Endothelial cell of umbilical vein (primary cell): ENCODE measurements at regions not wholly inside any gene's neighbourhood (a gene's known extent, or its start where the extent isn't known, plus 50 kb on each side); places are given as distances from the start of the nearest gene placed in this dataset.

Experiments
- BruUV-seq: library from RNA; stranded (reverse); fragments of 400-500 nt; replicated peaks from 2 replicates; lab custom pipeline; 2021; lab: Mats Ljungman, UMichigan
- CTCF ChIA-PET: fragments of 300-600, 350-600 bp; sonication (Branson Sonifier 250); formaldehyde crosslinking; loops from one replicate; lab custom pipeline; 2021; ENCODE audit warnings: antibody characterized with exemption, inconsistent platforms; lab: Charles Lee
- POLR2A ChIA-PET: fragments of 300-600, 350-600 bp; sonication (Branson Sonifier 250); formaldehyde crosslinking; loops from one replicate; lab custom pipeline; 2021; ENCODE audit warnings: antibody characterized with exemption, inconsistent platforms; lab: Charles Lee
- DNase-seq: peaks from one replicate; pipeline ENCODE4 v3.0.0-alpha.2; 2011; ENCODE audit warnings: low read depth, low spot score
- FAIRE-seq: peaks from 2 replicates; lab custom pipeline; 2011; peaks lifted over from hg19 to GRCh38; lab: Jason Lieb, UNC
- H2AFZ ChIP-seq: 2 replicates; pipeline ENCODE4 v1.6.0; 2012; ENCODE audit warnings: low read depth, low read length, control low read depth, inconsistent platforms
- H3K27ac ChIP-seq: 2 replicates; pipeline ENCODE4 v1.5.1; 2011; ENCODE audit warnings: low read depth, mild to moderate bottlenecking, control low read depth, low read length, moderate library complexity; ENCODE audit not compliant: insufficient read depth
- H3K27me3 ChIP-seq, 2 experiments: 2 replicates each; pipeline versions ENCODE4 v1.6.0 to v1.6.1; 2011; ENCODE audit warnings: low read length in 2 of 2, mixed read lengths in 1 of 2; ENCODE audit not compliant: control insufficient read depth in 2 of 2, insufficient read depth in 2 of 2
- H3K36me3 ChIP-seq, 2 experiments: 2 replicates in 1 of 2; 3 replicates in 1 of 2; pipeline ENCODE4 v1.5.1; 2011; ENCODE audit warnings: low read length in 2 of 2, mild to moderate bottlenecking in 1 of 2, moderate library complexity in 1 of 2; ENCODE audit not compliant: control insufficient read depth in 2 of 2, insufficient read depth in 2 of 2; ENCODE audit errors: extremely low read depth in 1 of 2
- H3K4me1 ChIP-seq: 3 replicates; pipeline ENCODE4 v1.5.1; 2011; ENCODE audit warnings: mild to moderate bottlenecking, low read length; ENCODE audit not compliant: control insufficient read depth, insufficient read depth; ENCODE audit errors: extremely low read depth
- H3K4me2 ChIP-seq: 2 replicates; pipeline ENCODE4 v1.6.1; 2011; ENCODE audit warnings: low read length, control low read depth, mixed read lengths; ENCODE audit not compliant: insufficient read depth
- H3K4me3 ChIP-seq, 3 experiments: fragments of 200-600 bp in 1 of 3; sonication (generic), shearing (Covaris generic) in 1 of 3; replicated peaks in 1 of 3; 2 replicates each; pipeline ENCODE4 v1.5.1; 2011 to 2016; ENCODE audit warnings: control low read depth in 3 of 3, low read length in 3 of 3, mild to moderate bottlenecking in 2 of 3, inconsistent platforms in 1 of 3, low read depth in 1 of 3, moderate library complexity in 1 of 3; ENCODE audit not compliant: insufficient read depth in 1 of 3
- H3K79me2 ChIP-seq: 2 replicates; pipeline ENCODE4 v1.6.0; 2012; ENCODE audit warnings: low read length, inconsistent platforms; ENCODE audit not compliant: control insufficient read depth, insufficient read depth
- H3K9ac ChIP-seq: replicated peaks from 2 replicates; pipeline ENCODE3; 2011; ENCODE audit warnings: low read length, control low read depth; ENCODE audit not compliant: insufficient read depth; ENCODE audit errors: extremely low read depth
- H3K9me1 ChIP-seq: replicated peaks from 3 replicates; pipeline ENCODE4 v1.6.0; 2011; ENCODE audit warnings: mild to moderate bottlenecking, low read length; ENCODE audit not compliant: control insufficient read depth, insufficient read depth; ENCODE audit errors: extremely low read depth
- H3K9me3 ChIP-seq: replicated peaks from 2 replicates; pipeline ENCODE4 v1.5.1; 2012; ENCODE audit warnings: low read length, inconsistent platforms; ENCODE audit not compliant: control insufficient read depth, insufficient read depth
- H4K20me1 ChIP-seq: replicated peaks from 2 replicates; pipeline ENCODE3; 2011; ENCODE audit warnings: mild to moderate bottlenecking, low read length; ENCODE audit not compliant: control insufficient read depth, insufficient read depth; ENCODE audit errors: extremely low read depth
- CTCF ChIP-seq, 2 donors: IDR thresholded peaks; 1 replicate in 1 of 2; 2 replicates in 1 of 2; pipeline ENCODE4 v1.5.1; 2011; ENCODE audit warnings: low read length in 2 of 2, mild to moderate bottlenecking in 2 of 2, moderate library complexity in 2 of 2, control low read depth in 1 of 2, inconsistent platforms in 1 of 2, low read depth in 1 of 2; ENCODE audit not compliant: insufficient read depth in 1 of 2; ENCODE audit errors: extremely low read depth in 1 of 2
- EZH2 ChIP-seq: IDR thresholded peaks from 2 replicates; pipeline ENCODE4 v1.6.1; 2012; ENCODE audit warnings: borderline replicate concordance, low read depth, mild to moderate bottlenecking, moderate library complexity, low read length, inconsistent platforms; ENCODE audit not compliant: severe bottlenecking
- FOS ChIP-seq: IDR thresholded peaks from 2 replicates; pipeline ENCODE4 v1.6.1; 2011; ENCODE audit warnings: mild to moderate bottlenecking, low read length, moderate library complexity, borderline replicate concordance; ENCODE audit not compliant: insufficient read depth
- GATA2 ChIP-seq: IDR thresholded peaks from 2 replicates; pipeline ENCODE4 v1.7.0; 2011; ENCODE audit warnings: low read depth, mild to moderate bottlenecking, moderate library complexity, mixed read lengths, low read length; ENCODE audit not compliant: insufficient read length, insufficient read depth
- JUN ChIP-seq: IDR thresholded peaks from 2 replicates; pipeline ENCODE4 v1.6.1; 2011; ENCODE audit warnings: borderline replicate concordance, low read depth; ENCODE audit not compliant: insufficient read length, insufficient read depth
- MYC ChIP-seq: IDR thresholded peaks from one replicate; pipeline ENCODE4 v1.6.1; 2011; ENCODE audit warnings: mild to moderate bottlenecking, low read depth, low read length
- POLR2A ChIP-seq: IDR thresholded peaks from 2 replicates; pipeline ENCODE4 v1.6.1; 2012; ENCODE audit warnings: low read depth, mild to moderate bottlenecking, control low read depth, low read length
- POLR2AphosphoS5 ChIP-seq: IDR thresholded peaks from 2 replicates; pipeline ENCODE4 v1.6.1; 2012; ENCODE audit warnings: low read depth, mild to moderate bottlenecking, control low read depth, low read length, moderate library complexity; ENCODE audit not compliant: insufficient read depth
- dilution Hi-C: fragments of 300-500 bp; cut with MboI; formaldehyde crosslinking; loops from one replicate; pipeline ENCODE4 v1.15.0; 2019; ENCODE audit warnings: low sequenced_read_pairs; ENCODE audit not compliant: extremely low pct_ligation_motif_present
- intact Hi-C: fragments of 100-400 bp; cut with micrococcal nuclease; formaldehyde crosslinking; loops from one replicate; pipeline ENCODE4 v1.10.0; 2022
- TF ChIP-seq, protein P1 (sequence below): IDR thresholded peaks from 2 replicates; pipeline ENCODE4 v1.6.1; 2011; ENCODE audit not compliant: insufficient read depth, insufficient read length

DNA sequence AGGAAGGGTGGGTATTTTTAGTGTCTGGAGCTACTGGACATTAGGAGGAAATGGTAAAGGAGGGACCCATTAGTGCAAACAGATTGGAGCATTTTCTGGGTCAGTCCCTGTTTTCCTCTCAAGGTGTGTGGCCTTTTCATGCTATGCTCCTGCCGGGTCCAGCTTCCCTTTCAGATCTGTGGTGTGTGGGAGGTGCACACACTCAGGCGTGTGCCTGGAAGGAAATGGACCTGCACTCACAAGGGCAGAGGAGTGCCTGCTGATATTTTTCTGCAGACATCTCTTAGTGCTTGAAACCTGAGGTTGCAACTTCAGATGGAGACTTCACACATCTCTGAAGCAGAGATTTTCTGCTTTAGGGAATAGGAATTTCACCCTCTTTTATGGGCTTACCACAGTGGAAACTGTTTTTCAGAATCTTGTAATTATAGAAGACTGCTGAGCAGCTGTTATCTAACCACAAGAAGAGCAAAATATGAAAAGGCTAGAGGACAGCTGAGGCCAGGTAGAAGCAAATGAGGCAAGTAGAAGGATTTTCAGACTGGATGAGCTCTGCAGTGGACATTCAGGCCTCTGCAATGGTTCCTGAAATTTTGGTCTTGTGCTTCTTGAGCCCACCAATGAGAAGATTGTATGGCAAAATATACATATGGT, 764.3 kb downstream of the QKI start:
- TF ChIP-seq FOS (no peak), GATA2 (no peak), POLR2A (no peak), CTCF (IDR thresholded peaks at IDR 0.05; ENCODE audit: extremely low read depth in 1 of 2, insufficient read depth in 1 of 2, low read depth in 1 of 2, low read length in 2 of 2) (no peak), JUN (no peak), EZH2 (no peak), MYC (no peak), POLR2AphosphoS5 (no peak)
- TF ChIP-seq, protein P1, sequence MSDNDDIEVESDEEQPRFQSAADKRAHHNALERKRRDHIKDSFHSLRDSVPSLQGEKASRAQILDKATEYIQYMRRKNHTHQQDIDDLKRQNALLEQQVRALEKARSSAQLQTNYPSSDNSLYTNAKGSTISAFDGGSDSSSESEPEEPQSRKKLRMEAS = no peak
- Histone ChIP-seq H3K27me3 (no peaks in the 10 kb centered on the region), H3K79me2 (no peaks in the 10 kb centered on the region), H3K9ac (no peak overlapping the region), H3K36me3 (no peaks in the 10 kb centered on the region), H3K27ac (no peak overlapping the region), H3K4me1 (no peaks in the 10 kb centered on the region), H2AFZ (no peak overlapping the region), H3K9me1 (no peaks in the 10 kb centered on the region), H3K4me2 (no peak overlapping the region), H4K20me1 (no peaks in the 10 kb centered on the region), H3K4me3 (no peak overlapping the region), H3K9me3 (no peaks in the 10 kb centered on the region)
- BruUV-seq = no TSS peak
- intact Hi-C loops (no loop called here), dilution Hi-C loops (no loop called here)
- ChIA-PET CTCF (interaction anchor here (1.7 kb wide), 1 partner anchor 10 kb away, joined by 4 read pairs; no protein-coding TSS in a partner anchor), POLR2A (no interaction called here)
- FAIRE-seq (no peak), DNase-seq (no peak)
